Fibroblast of the aortic adventitia (primary cell): ENCODE measurements at regions not wholly inside any gene's neighbourhood (a gene's known extent, or its start where the extent isn't known, plus 50 kb on each side); places are given as distances from the start of the nearest gene placed in this dataset.

Source experiments
- DNase-seq: peaks from one replicate; pipeline ENCODE4 v3.0.0-alpha.2; 2010; ENCODE audit warnings: low read depth
- H3K4me3 ChIP-seq: 2 replicates; pipeline ENCODE4 v1.5.1; 2011; ENCODE audit warnings: low read depth, mild to moderate bottlenecking, control low read depth, low read length, moderate library complexity
- CTCF ChIP-seq: IDR thresholded peaks from 2 replicates; pipeline ENCODE4 v1.5.1; 2011; ENCODE audit warnings: mild to moderate bottlenecking, low read length, control low read depth, inconsistent platforms; ENCODE audit not compliant: insufficient read depth

GRCh38 chr5:36384845-36385244, 83.1 kb upstream of the RANBP3L start:
- DNase-seq, result no peak
- TF ChIP-seq CTCF, result no peak
- no peak overlapping the region for H3K4me3 ChIP-seq

DNA sequence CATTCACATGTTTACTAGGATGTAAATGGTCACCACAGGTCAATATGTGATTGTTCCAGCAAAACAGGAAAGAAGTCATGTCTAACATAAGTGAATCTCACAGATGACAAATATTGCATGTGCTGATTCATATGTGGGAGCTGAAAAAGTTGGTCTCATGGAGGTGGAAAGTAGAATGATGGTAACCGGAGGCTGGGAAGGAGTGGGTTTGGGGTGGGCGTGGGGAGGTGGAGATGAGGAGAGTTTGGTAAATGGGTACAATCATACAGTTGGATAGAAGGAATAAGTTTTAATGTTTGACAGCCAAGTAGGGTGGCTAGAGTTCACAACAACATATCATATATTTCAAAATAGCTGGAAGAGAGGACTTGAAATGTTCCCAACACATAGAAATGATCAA, 83.8 kb upstream of the RANBP3L start:
- DNase-seq, result no peak
- TF ChIP-seq CTCF, result no peak
- H3K4me3 ChIP-seq, result no peak overlapping the region

- TF ChIP-seq CTCF, result no peak
- no peak overlapping the region for H3K4me3 ChIP-seq
- no peak for DNase-seq
Measured at GRCh38 chr5:36388288-36388687, 86.6 kb upstream of the RANBP3L start.

DNA sequence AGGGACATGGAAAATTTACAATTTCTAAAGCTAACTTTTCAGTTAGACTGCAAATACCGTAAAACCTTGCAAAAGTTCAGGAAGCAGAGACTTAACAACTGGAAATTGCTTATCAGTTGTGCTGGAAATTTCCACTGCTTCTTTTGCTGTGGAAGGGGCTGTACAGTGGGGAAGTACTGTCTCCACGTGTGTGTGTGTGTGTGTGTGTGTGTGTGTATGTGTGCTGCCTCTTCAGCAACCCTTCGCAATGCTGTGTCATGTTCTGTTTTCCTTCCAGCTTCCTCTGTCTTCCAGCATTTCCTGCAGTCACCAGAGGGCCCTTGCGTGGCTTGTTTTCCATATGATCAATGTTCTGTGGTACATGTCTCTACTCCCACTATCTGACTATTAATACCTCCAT, 87.5 kb upstream of the RANBP3L start:
- peak; percentile 17 for TF ChIP-seq CTCF
- no peak overlapping the region for H3K4me3 ChIP-seq
- peak; percentile 63 for DNase-seq

DNA sequence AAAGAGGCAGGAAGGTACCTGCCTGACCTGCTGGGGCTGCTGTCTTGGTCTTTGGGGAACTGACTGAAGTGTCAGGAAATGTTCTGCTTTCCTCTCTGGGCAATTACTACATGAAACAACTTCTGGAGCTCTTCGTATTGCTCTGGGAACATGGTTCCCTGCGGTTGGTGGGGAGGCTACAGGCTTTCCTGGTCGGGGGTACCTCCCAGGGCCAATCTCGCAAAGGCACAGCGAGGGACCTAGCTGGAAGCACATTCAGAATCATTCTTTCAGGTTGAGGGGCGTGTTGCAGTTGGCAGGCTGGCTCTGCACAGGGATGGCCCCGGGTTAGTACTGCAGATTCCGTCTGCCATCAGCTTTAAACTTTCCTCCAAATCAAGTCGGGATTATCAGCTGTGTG, 88.9 kb upstream of the RANBP3L start:
- no peak for DNase-seq
- no peak overlapping the region for H3K4me3 ChIP-seq
- TF ChIP-seq CTCF, result no peak

- no peak overlapping the region for H3K4me3 ChIP-seq
- TF ChIP-seq CTCF, result no peak
- no peak for DNase-seq
Measured at GRCh38 chr5:36392186-36392585, 90.5 kb upstream of the RANBP3L start.

DNA sequence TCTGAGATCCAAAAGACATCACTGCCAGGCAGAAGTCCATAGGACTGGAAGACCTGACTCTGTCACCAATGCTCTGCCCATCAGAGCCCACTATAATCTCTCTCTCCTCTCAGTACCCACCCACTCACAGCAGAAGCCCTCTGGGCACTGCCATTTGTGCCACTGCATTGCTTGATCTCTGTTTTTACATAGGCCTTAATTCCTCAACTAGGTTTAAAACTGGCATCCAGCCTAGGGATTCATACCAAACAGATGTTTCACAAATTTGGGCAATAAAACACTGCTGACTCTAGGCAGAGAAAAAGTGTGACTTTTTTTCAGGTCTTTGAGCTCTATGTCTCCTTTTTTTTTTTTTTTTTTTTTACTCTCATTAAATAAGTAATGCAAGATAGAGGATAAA, 91.1 kb upstream of the RANBP3L start:
- H3K4me3 ChIP-seq, result no peak overlapping the region
- peak; percentile 89 for DNase-seq
- TF ChIP-seq CTCF, result no peak
